HEK293 (cell line): ENCODE measurements at regions not wholly inside any gene's neighbourhood (a gene's known extent, or its start where the extent isn't known, plus 50 kb on each side); places are given as distances from the start of the nearest gene placed in this dataset.

Experiments
- CTCF ChIA-PET: fragments of 350-600 bp; formaldehyde crosslinking; extraction: SDS; loops from one replicate; lab custom pipeline; 2021; ENCODE audit warnings: antibody characterized with exemption; lab: Yijun Ruan, JAX
- POLR2A ChIA-PET: fragments of 300-600 bp; formaldehyde crosslinking; extraction: SDS; loops from one replicate; lab custom pipeline; 2020; ENCODE audit warnings: antibody characterized with exemption, inconsistent platforms; lab: Yijun Ruan, JAX
- H3K27ac ChIP-seq: fragments of 200-500 bp; sonication (Bioruptor generic); 2 replicates; pipeline ENCODE4 v1.5.1; 2014; ENCODE audit warnings: low read depth, low read length, control low read depth, inconsistent platforms; ENCODE audit errors: extremely low read depth
- H3K36me3 ChIP-seq, 2 experiments: fragments of 200-500 bp in 1 of 2; sonication (Bioruptor generic) in 1 of 2; 1 replicate in 1 of 2; 2 replicates in 1 of 2; pipeline ENCODE4 v1.5.1; 2014 to 2017; ENCODE audit warnings: inconsistent platforms in 2 of 2, low read length in 2 of 2; ENCODE audit not compliant: control insufficient read depth in 2 of 2, insufficient read depth in 1 of 2
- H3K4me1 ChIP-seq: fragments of 200-500 bp; sonication (Bioruptor generic); 2 replicates; pipeline ENCODE4 v1.5.1; 2014; ENCODE audit warnings: mild to moderate bottlenecking, low read length, inconsistent platforms; ENCODE audit not compliant: control insufficient read depth, insufficient read depth
- H3K4me3 ChIP-seq: 2 replicates; pipeline ENCODE4 v1.5.1; 2011; ENCODE audit warnings: low read depth, mild to moderate bottlenecking, control low read depth, low read length, moderate library complexity
- H3K9me3 ChIP-seq: fragments of 200-500 bp; sonication (Bioruptor generic); 2 replicates; pipeline ENCODE4 v1.5.1; 2014; ENCODE audit warnings: low read depth, low read length, inconsistent platforms; ENCODE audit not compliant: control insufficient read depth, insufficient read depth
- HOXC10 ChIP-seq: sonication (generic); formaldehyde crosslinking; IDR thresholded peaks from 2 replicates; pipeline ENCODE4 v1.8.1; 2023; ENCODE audit warnings: mild to moderate bottlenecking, missing genetic modification reagents
- KLF16 ChIP-seq: fragments of 450-650 bp; formaldehyde crosslinking; IDR thresholded peaks from 2 replicates; pipeline ENCODE4 v1.5.1; 2017; ENCODE audit warnings: missing biosample characterization, missing genetic modification characterization
- MYNN ChIP-seq: fragments of 450-650 bp; formaldehyde crosslinking; IDR thresholded peaks from 2 replicates; pipeline ENCODE4 v1.5.1; 2016; ENCODE audit warnings: missing biosample characterization, missing genetic modification characterization, borderline replicate concordance
- OSR2 ChIP-seq: fragments of 450-650 bp; formaldehyde crosslinking; IDR thresholded peaks from 2 replicates; pipeline ENCODE4 v1.5.1; 2016; ENCODE audit warnings: missing biosample characterization, missing genetic modification characterization
- ZBTB1 ChIP-seq: fragments of 450-650 bp; formaldehyde crosslinking; IDR thresholded peaks from 2 replicates; pipeline ENCODE4 v1.5.1; 2016; ENCODE audit warnings: missing biosample characterization, missing genetic modification characterization
- ZBTB17 ChIP-seq: fragments of 450-650 bp; formaldehyde crosslinking; IDR thresholded peaks from 2 replicates; pipeline ENCODE4 v1.5.1; 2016; ENCODE audit warnings: missing biosample characterization, missing genetic modification characterization
- ZNF324 ChIP-seq: fragments of 450-650 bp; formaldehyde crosslinking; IDR thresholded peaks from 2 replicates; pipeline ENCODE4 v1.5.1; 2016; ENCODE audit warnings: missing biosample characterization, missing genetic modification characterization
- ZNF335 ChIP-seq: fragments of 450-650 bp; formaldehyde crosslinking; conservative IDR thresholded peaks from 2 replicates; pipeline ENCODE4 v1.5.1; 2016; ENCODE audit warnings: missing biosample characterization, missing genetic modification characterization
- ZNF521 ChIP-seq: fragments of 450-650 bp; formaldehyde crosslinking; IDR thresholded peaks from 2 replicates; pipeline ENCODE4 v1.5.1; 2017; ENCODE audit warnings: missing biosample characterization, mild to moderate bottlenecking, missing genetic modification characterization
- ZNF555 ChIP-seq: fragments of 450-650 bp; formaldehyde crosslinking; conservative IDR thresholded peaks from 2 replicates; pipeline ENCODE4 v1.5.1; 2017; ENCODE audit warnings: missing biosample characterization, mild to moderate bottlenecking, missing genetic modification characterization, inconsistent platforms
- ZNF623 ChIP-seq: fragments of 450-650 bp; formaldehyde crosslinking; IDR thresholded peaks from 2 replicates; pipeline ENCODE4 v1.5.1; 2016; ENCODE audit warnings: missing biosample characterization, missing genetic modification characterization
- ZNF660 ChIP-seq: fragments of 450-650 bp; IDR thresholded peaks from 2 replicates; pipeline ENCODE4 v1.5.1; 2018; ENCODE audit warnings: missing biosample characterization, mild to moderate bottlenecking, missing genetic modification characterization
- ZNF707 ChIP-seq: fragments of 450-650 bp; formaldehyde crosslinking; IDR thresholded peaks from 2 replicates; pipeline ENCODE4 v1.5.1; 2016; ENCODE audit warnings: missing biosample characterization, missing genetic modification characterization
- ZSCAN30 ChIP-seq: fragments of 450-650 bp; IDR thresholded peaks from 2 replicates; pipeline ENCODE4 v1.5.1; 2018; ENCODE audit warnings: missing biosample characterization, mild to moderate bottlenecking, missing genetic modification characterization, moderate library complexity
- TF ChIP-seq, protein P1 (sequence below): IDR thresholded peaks from 2 replicates; pipeline ENCODE4 v1.6.1; 2011; ENCODE audit warnings: mild to moderate bottlenecking, low read depth, low read length, borderline replicate concordance
- TF ChIP-seq, protein P2 (sequence below): fragments of 450-650 bp; formaldehyde crosslinking; IDR thresholded peaks from 2 replicates; pipeline ENCODE4 v1.5.1; 2017; ENCODE audit warnings: missing biosample characterization, mild to moderate bottlenecking, missing genetic modification characterization, moderate library complexity
- TF ChIP-seq, protein P3 (sequence below): fragments of 450-650 bp; formaldehyde crosslinking; IDR thresholded peaks from 2 replicates; pipeline ENCODE4 v1.5.1; 2017; ENCODE audit warnings: missing biosample characterization, missing genetic modification characterization
- TF ChIP-seq, protein P4 (sequence below): fragments of 450-650 bp; formaldehyde crosslinking; IDR thresholded peaks from 2 replicates; pipeline ENCODE4 v1.5.1; 2016; ENCODE audit warnings: missing biosample characterization, missing genetic modification characterization, low read depth
- TF ChIP-seq, protein P5 (sequence below): fragments of 450-650 bp; IDR thresholded peaks from 2 replicates; pipeline ENCODE4 v1.5.1; 2018; ENCODE audit warnings: missing biosample characterization, missing genetic modification characterization

DNA sequence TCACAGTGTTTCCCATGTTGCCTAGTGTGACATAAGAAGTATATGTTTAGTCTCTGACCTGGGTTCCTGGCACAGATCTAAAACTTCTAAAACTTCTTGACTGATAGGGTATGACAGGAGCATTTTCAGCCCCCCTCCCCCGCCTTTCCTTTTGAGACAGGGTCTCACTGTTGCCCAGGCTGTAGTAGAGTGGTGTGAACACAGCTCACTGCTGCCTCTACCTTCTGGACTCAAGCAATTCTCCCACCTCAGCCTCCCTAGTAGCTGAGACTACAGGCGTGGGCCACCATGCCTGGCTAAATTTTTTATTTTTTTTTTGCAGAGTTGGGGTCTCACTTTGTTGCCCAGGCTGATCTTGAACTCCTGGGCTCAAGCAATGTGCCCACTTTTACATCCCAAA is 421.1 kb upstream of the RGS6 start:
- no peaks in the 10 kb centered on the region for H3K9me3 ChIP-seq
- H3K36me3 ChIP-seq: no peaks in the 10 kb centered on the region; a peak in 1 of 3 replicates
- POLR2A ChIA-PET: no interaction called here
- TF ChIP-seq ZNF521 (tag by site-specific recombination) (no peak), KLF16 (no peak), MYNN (no peak), OSR2 (tag by site-specific recombination) (no peak), ZSCAN30 (no peak), ZNF324 (tag by site-specific recombination) (no peak), HOXC10 (no peak), ZBTB17 (tag by site-specific recombination) (no peak), ZNF623 (tag by site-specific recombination) (no peak), ZNF335 (no peak), ZNF660 (tag by site-specific recombination) (no peak), ZBTB1 (tag by site-specific recombination) (no peak), ZNF555 (no peak), ZNF707 (tag by site-specific recombination) (no peak)
- TF ChIP-seq, protein P1, sequence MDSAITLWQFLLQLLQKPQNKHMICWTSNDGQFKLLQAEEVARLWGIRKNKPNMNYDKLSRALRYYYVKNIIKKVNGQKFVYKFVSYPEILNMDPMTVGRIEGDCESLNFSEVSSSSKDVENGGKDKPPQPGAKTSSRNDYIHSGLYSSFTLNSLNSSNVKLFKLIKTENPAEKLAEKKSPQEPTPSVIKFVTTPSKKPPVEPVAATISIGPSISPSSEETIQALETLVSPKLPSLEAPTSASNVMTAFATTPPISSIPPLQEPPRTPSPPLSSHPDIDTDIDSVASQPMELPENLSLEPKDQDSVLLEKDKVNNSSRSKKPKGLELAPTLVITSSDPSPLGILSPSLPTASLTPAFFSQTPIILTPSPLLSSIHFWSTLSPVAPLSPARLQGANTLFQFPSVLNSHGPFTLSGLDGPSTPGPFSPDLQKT: no peak
- TF ChIP-seq, protein P2, sequence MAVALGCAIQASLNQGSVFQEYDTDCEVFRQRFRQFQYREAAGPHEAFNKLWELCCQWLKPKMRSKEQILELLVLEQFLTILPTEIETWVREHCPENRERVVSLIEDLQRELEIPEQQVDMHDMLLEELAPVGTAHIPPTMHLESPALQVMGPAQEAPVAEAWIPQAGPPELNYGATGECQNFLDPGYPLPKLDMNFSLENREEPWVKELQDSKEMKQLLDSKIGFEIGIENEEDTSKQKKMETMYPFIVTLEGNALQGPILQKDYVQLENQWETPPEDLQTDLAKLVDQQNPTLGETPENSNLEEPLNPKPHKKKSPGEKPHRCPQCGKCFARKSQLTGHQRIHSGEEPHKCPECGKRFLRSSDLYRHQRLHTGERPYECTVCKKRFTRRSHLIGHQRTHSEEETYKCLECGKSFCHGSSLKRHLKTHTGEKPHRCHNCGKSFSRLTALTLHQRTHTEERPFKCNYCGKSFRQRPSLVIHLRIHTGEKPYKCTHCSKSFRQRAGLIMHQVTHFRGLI (tag by site-specific recombination): no peak
- TF ChIP-seq, protein P3, sequence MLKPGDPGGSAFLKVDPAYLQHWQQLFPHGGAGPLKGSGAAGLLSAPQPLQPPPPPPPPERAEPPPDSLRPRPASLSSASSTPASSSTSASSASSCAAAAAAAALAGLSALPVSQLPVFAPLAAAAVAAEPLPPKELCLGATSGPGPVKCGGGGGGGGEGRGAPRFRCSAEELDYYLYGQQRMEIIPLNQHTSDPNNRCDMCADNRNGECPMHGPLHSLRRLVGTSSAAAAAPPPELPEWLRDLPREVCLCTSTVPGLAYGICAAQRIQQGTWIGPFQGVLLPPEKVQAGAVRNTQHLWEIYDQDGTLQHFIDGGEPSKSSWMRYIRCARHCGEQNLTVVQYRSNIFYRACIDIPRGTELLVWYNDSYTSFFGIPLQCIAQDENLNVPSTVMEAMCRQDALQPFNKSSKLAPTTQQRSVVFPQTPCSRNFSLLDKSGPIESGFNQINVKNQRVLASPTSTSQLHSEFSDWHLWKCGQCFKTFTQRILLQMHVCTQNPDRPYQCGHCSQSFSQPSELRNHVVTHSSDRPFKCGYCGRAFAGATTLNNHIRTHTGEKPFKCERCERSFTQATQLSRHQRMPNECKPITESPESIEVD (tag by site-specific recombination): no peak
- TF ChIP-seq, protein P4, sequence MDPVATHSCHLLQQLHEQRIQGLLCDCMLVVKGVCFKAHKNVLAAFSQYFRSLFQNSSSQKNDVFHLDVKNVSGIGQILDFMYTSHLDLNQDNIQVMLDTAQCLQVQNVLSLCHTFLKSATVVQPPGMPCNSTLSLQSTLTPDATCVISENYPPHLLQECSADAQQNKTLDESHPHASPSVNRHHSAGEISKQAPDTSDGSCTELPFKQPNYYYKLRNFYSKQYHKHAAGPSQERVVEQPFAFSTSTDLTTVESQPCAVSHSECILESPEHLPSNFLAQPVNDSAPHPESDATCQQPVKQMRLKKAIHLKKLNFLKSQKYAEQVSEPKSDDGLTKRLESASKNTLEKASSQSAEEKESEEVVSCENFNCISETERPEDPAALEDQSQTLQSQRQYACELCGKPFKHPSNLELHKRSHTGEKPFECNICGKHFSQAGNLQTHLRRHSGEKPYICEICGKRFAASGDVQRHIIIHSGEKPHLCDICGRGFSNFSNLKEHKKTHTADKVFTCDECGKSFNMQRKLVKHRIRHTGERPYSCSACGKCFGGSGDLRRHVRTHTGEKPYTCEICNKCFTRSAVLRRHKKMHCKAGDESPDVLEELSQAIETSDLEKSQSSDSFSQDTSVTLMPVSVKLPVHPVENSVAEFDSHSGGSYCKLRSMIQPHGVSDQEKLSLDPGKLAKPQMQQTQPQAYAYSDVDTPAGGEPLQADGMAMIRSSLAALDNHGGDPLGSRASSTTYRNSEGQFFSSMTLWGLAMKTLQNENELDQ (tag by site-specific recombination): no peak
- TF ChIP-seq, protein P5, sequence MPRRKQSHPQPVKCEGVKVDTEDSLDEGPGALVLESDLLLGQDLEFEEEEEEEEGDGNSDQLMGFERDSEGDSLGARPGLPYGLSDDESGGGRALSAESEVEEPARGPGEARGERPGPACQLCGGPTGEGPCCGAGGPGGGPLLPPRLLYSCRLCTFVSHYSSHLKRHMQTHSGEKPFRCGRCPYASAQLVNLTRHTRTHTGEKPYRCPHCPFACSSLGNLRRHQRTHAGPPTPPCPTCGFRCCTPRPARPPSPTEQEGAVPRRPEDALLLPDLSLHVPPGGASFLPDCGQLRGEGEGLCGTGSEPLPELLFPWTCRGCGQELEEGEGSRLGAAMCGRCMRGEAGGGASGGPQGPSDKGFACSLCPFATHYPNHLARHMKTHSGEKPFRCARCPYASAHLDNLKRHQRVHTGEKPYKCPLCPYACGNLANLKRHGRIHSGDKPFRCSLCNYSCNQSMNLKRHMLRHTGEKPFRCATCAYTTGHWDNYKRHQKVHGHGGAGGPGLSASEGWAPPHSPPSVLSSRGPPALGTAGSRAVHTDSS (tag by site-specific recombination): no peak
- TF ChIP-seq, all 188 proteins: peak for 0
- no peaks in the 10 kb centered on the region for H3K4me1 ChIP-seq
- no peak overlapping the region for H3K27ac ChIP-seq
- CTCF ChIA-PET: no interaction called here
- H3K4me3 ChIP-seq: no peak overlapping the region
